Mesenchymal stem cell (in vitro differentiated cells and primary cell): ENCODE measurements at regions not wholly inside any gene's neighbourhood (a gene's known extent, or its start where the extent isn't known, plus 50 kb on each side); places are given as distances from the start of the nearest gene placed in this dataset.

ENCODE experiments used
- DNase-seq: peaks from one replicate; pipeline ENCODE4 v3.0.0-alpha.2; 2013
- H2AFZ ChIP-seq: one replicate; pipeline ENCODE4 v1.6.1; 2013; ENCODE audit warnings: low read depth, mild to moderate bottlenecking, control low read depth, inconsistent platforms, low read length, moderate library complexity
- H2AK5ac ChIP-seq: 2 replicates; pipeline ENCODE4 v1.6.1; 2013; ENCODE audit warnings: low read length, moderate library complexity, mild to moderate bottlenecking, inconsistent platforms; ENCODE audit not compliant: severe bottlenecking
- H2BK120ac ChIP-seq: one replicate; pipeline ENCODE4 v1.6.1; 2013; ENCODE audit warnings: low read depth, mild to moderate bottlenecking, inconsistent platforms, low read length, moderate library complexity
- H2BK12ac ChIP-seq, 2 experiments: one replicate each; pipeline ENCODE4 v1.6.1; 2013; ENCODE audit warnings: inconsistent platforms in 2 of 2, low read length in 2 of 2, mild to moderate bottlenecking in 2 of 2, moderate library complexity in 2 of 2, control low read depth in 1 of 2
- H2BK15ac ChIP-seq: one replicate; pipeline ENCODE4 v1.6.1; 2013; ENCODE audit warnings: mild to moderate bottlenecking, low read depth, inconsistent platforms; ENCODE audit not compliant: poor library complexity, severe bottlenecking
- H2BK5ac ChIP-seq: 2 replicates; pipeline ENCODE4 v1.6.1; 2013; ENCODE audit warnings: low read depth, mild to moderate bottlenecking, low read length, control low read depth, inconsistent platforms; ENCODE audit not compliant: poor library complexity, severe bottlenecking
- H3K14ac ChIP-seq, 2 experiments: one replicate each; pipeline ENCODE4 v1.6.1; 2013; ENCODE audit warnings: inconsistent platforms in 2 of 2, low read length in 2 of 2, control low read depth in 1 of 2, mild to moderate bottlenecking in 1 of 2, moderate library complexity in 1 of 2
- H3K18ac ChIP-seq, 2 experiments: one replicate each; pipeline ENCODE4 v1.6.1; 2013; ENCODE audit warnings: inconsistent platforms in 2 of 2, low read length in 2 of 2, control low read depth in 1 of 2, low read depth in 1 of 2, mild to moderate bottlenecking in 1 of 2
- H3K23ac ChIP-seq, 2 experiments: one replicate each; pipeline ENCODE4 v1.6.1; 2013; ENCODE audit warnings: inconsistent platforms in 2 of 2, low read length in 2 of 2, mild to moderate bottlenecking in 2 of 2, moderate library complexity in 2 of 2, control low read depth in 1 of 2
- H3K27ac ChIP-seq: 2 replicates; pipeline ENCODE4 v1.5.1; 2013; ENCODE audit warnings: mild to moderate bottlenecking, moderate library complexity, low read length, control low read depth, inconsistent platforms; ENCODE audit not compliant: poor library complexity, severe bottlenecking
- H3K27me3 ChIP-seq, 2 experiments: 2 replicates each; pipeline versions ENCODE4 v1.6.1 to v1.7.0; 2013; ENCODE audit warnings: low read length in 2 of 2, mild to moderate bottlenecking in 2 of 2, moderate library complexity in 2 of 2, control low read depth in 1 of 2, inconsistent platforms in 1 of 2; ENCODE audit not compliant: control insufficient read depth in 1 of 2, insufficient read depth in 1 of 2
- H3K36me3 ChIP-seq, 2 experiments: 2 replicates each; pipeline versions ENCODE4 v1.6.1 to v1.7.0; 2013; ENCODE audit warnings: low read length in 2 of 2, control low read depth in 1 of 2, inconsistent platforms in 1 of 2, low read depth in 1 of 2, mild to moderate bottlenecking in 1 of 2; ENCODE audit not compliant: insufficient read depth in 2 of 2, control insufficient read depth in 1 of 2
- H3K4ac ChIP-seq, 2 experiments: one replicate each; pipeline ENCODE4 v1.6.1; 2013; ENCODE audit warnings: inconsistent platforms in 2 of 2, low read length in 2 of 2, mild to moderate bottlenecking in 2 of 2, moderate library complexity in 2 of 2, control low read depth in 1 of 2, low read depth in 1 of 2
- H3K4me1 ChIP-seq: 2 replicates; pipeline ENCODE4 v1.6.1; 2013; ENCODE audit warnings: low read depth, low read length, control low read depth; ENCODE audit not compliant: control insufficient read depth, insufficient read depth
- H3K4me2 ChIP-seq: 2 replicates; pipeline ENCODE4 v1.6.1; 2013; ENCODE audit warnings: low read length, mild to moderate bottlenecking, inconsistent platforms; ENCODE audit not compliant: poor library complexity, severe bottlenecking
- H3K4me3 ChIP-seq, 2 experiments: 2 replicates each; pipeline versions ENCODE4 v1.5.1 to v1.7.0; 2013; ENCODE audit warnings: low read length in 2 of 2, mild to moderate bottlenecking in 2 of 2, control low read depth in 1 of 2, low read depth in 1 of 2; ENCODE audit not compliant: insufficient read depth in 1 of 2
- H3K79me1 ChIP-seq: replicated peaks from 2 replicates; pipeline ENCODE4 v1.6.1; 2013; ENCODE audit warnings: mild to moderate bottlenecking, control low read depth, low read length, inconsistent platforms; ENCODE audit not compliant: poor library complexity, severe bottlenecking
- H3K9ac ChIP-seq: 2 replicates; pipeline ENCODE4 v1.7.0; 2013; ENCODE audit warnings: mild to moderate bottlenecking, low read length, moderate library complexity
- H3K9me3 ChIP-seq: 2 replicates; pipeline ENCODE4 v1.7.0; 2013; ENCODE audit warnings: mild to moderate bottlenecking, low read length; ENCODE audit not compliant: control insufficient read depth
- H4K8ac ChIP-seq: one replicate; pipeline ENCODE4 v1.6.1; 2013; ENCODE audit warnings: inconsistent platforms, mild to moderate bottlenecking, low read length, moderate library complexity
- H4K91ac ChIP-seq: one replicate; pipeline ENCODE4 v1.6.1; 2013; ENCODE audit warnings: mild to moderate bottlenecking, low read length, inconsistent platforms
- WGBS: methylation state at CpG from one replicate; pipeline ENCODE4 v1.1.7; 2013; ENCODE audit warnings: mixed read lengths; 5-methylcytosine and 5-hydroxymethylcytosine counted together

GRCh38 chr10:78861529-78862327 is 207.0 kb upstream of the ZMIZ1 start:
- no peak for DNase-seq
- Histone ChIP-seq H2BK5ac (no peak overlapping the region), H3K4ac (no peak overlapping the region), H2BK120ac (no peak overlapping the region), H3K79me1 (no peaks in the 10 kb centered on the region), H2AFZ (no peak overlapping the region), H3K9ac (no peak overlapping the region), H3K4me1 (no peaks in the 10 kb centered on the region), H2AK5ac (no peak overlapping the region), H3K18ac (no peak overlapping the region), H3K23ac (no peak overlapping the region), H3K4me3 (no peak overlapping the region), H3K27ac (no peak overlapping the region), H3K27me3 (peaks cover 14 to 19% of the 10 kb centered on the region in 2 experiments), H3K14ac (peak overlapping the region in 1 of 2 experiments; percentile 35), H3K4me2 (no peak overlapping the region), H3K9me3 (no peaks in the 10 kb centered on the region), H3K36me3 (no peaks in the 10 kb centered on the region), H2BK12ac (no peak overlapping the region), H4K8ac (no peak overlapping the region), H2BK15ac (no peak overlapping the region), H4K91ac (no peak overlapping the region)
- 72% methylated on average over 5 of the region's 5 CpGs for WGBS

GRCh38 chr10:78862328-78862640 is 206.5 kb upstream of the ZMIZ1 start:
- no peaks in the 10 kb centered on the region for H3K4me1 ChIP-seq
- no peak overlapping the region for H3K18ac ChIP-seq
- H3K23ac ChIP-seq: no peak overlapping the region
- peaks cover 13 to 14% of the 10 kb centered on the region in 2 experiments for H3K27me3 ChIP-seq
- no peak overlapping the region for H4K91ac ChIP-seq
- no peaks in the 10 kb centered on the region for H3K36me3 ChIP-seq
- H3K4me2 ChIP-seq: no peak overlapping the region
- H2BK15ac ChIP-seq: no peak overlapping the region
- DNase-seq: no peak
- H2BK12ac ChIP-seq: no peak overlapping the region
- H2AFZ ChIP-seq: no peak overlapping the region
- H2BK120ac ChIP-seq: no peak overlapping the region
- 53% methylated on average over 4 of the region's 4 CpGs for WGBS
- no peaks in the 10 kb centered on the region for H3K79me1 ChIP-seq
- no peak overlapping the region for H3K27ac ChIP-seq
- no peak overlapping the region for H3K4me3 ChIP-seq
- no peak overlapping the region for H2BK5ac ChIP-seq
- no peak overlapping the region for H2AK5ac ChIP-seq
- no peak overlapping the region for H4K8ac ChIP-seq
- no peak overlapping the region for H3K4ac ChIP-seq
- H3K14ac ChIP-seq: no peak overlapping the region
- no peak overlapping the region for H3K9ac ChIP-seq
- no peaks in the 10 kb centered on the region for H3K9me3 ChIP-seq

GRCh38 chr10:78863140-78863905 is 205.4 kb upstream of the ZMIZ1 start:
- H2BK12ac ChIP-seq: no peak overlapping the region
- no peak overlapping the region for H3K14ac ChIP-seq
- H3K9ac ChIP-seq: no peak overlapping the region
- no peak overlapping the region for H3K4me2 ChIP-seq
- no peak overlapping the region for H4K91ac ChIP-seq
- WGBS: 97% methylated on average over 8 of the region's 9 CpGs
- H3K36me3 ChIP-seq: no peaks in the 10 kb centered on the region
- H3K27me3 ChIP-seq: peaks cover 7 to 14% of the 10 kb centered on the region in 2 experiments
- H2BK120ac ChIP-seq: no peak overlapping the region
- H2AFZ ChIP-seq: no peak overlapping the region
- no peak overlapping the region for H3K23ac ChIP-seq
- no peak overlapping the region for H3K4ac ChIP-seq
- no peaks in the 10 kb centered on the region for H3K79me1 ChIP-seq
- no peak overlapping the region for H4K8ac ChIP-seq
- no peak overlapping the region for H2AK5ac ChIP-seq
- no peak overlapping the region for H2BK5ac ChIP-seq
- no peak overlapping the region for H3K4me3 ChIP-seq
- DNase-seq: no peak
- no peaks in the 10 kb centered on the region for H3K4me1 ChIP-seq
- no peak overlapping the region for H3K18ac ChIP-seq
- H3K27ac ChIP-seq: no peak overlapping the region
- H3K9me3 ChIP-seq: no peaks in the 10 kb centered on the region
- no peak overlapping the region for H2BK15ac ChIP-seq

- Histone ChIP-seq H3K23ac (no peak overlapping the region), H2BK15ac (no peak overlapping the region), H3K4me3 (no peak overlapping the region), H3K9me3 (no peaks in the 10 kb centered on the region), H3K4me2 (no peak overlapping the region), H3K79me1 (no peaks in the 10 kb centered on the region), H2AFZ (no peak overlapping the region), H2BK12ac (no peak overlapping the region), H3K14ac (no peak overlapping the region), H2BK120ac (no peak overlapping the region), H3K9ac (no peak overlapping the region), H3K27ac (no peak overlapping the region), H4K8ac (no peak overlapping the region), H3K18ac (no peak overlapping the region), H3K4ac (no peak overlapping the region), H2BK5ac (no peak overlapping the region), H3K4me1 (no peaks in the 10 kb centered on the region), H3K36me3 (no peaks in the 10 kb centered on the region), H2AK5ac (no peak overlapping the region), H3K27me3 (peaks cover 7 to 17% of the 10 kb centered on the region in 2 experiments), H4K91ac (no peak overlapping the region)
- 100% methylated on average over 1 of the region's 1 CpG for WGBS
- no peak for DNase-seq
These were observed 204.9 kb upstream of the ZMIZ1 start for GRCh38 chr10:78863906-78864239.
